ENCODE measurements at regions not wholly inside any gene's neighbourhood (a gene's known extent, or its start where the extent isn't known, plus 50 kb on each side); places are given as distances from the start of the nearest gene placed in this dataset.

DNA sequence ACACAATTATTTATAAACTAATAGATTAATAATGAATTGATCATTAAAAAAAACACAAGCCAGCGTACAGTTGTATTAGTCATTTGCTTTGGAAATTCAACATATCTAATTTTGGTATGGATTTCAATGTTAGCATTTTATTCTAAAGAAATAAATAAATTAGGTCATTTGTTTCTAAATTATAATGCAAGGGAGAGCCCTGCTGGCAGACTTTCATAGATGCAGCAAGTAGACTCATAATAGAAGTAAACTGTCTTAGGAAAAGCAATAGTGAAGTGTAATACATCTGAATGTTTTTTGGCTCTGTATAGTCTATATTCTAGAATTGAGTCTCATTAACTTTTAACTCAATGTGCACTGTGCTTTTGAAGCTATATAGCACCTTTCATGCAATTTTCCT lies 982.4 kb upstream of the MIR17HG start:
- TF ChIP-seq POLR2A (IDR thresholded peaks at IDR 0.05) = no peak
- TF ChIP-seq, protein P1, sequence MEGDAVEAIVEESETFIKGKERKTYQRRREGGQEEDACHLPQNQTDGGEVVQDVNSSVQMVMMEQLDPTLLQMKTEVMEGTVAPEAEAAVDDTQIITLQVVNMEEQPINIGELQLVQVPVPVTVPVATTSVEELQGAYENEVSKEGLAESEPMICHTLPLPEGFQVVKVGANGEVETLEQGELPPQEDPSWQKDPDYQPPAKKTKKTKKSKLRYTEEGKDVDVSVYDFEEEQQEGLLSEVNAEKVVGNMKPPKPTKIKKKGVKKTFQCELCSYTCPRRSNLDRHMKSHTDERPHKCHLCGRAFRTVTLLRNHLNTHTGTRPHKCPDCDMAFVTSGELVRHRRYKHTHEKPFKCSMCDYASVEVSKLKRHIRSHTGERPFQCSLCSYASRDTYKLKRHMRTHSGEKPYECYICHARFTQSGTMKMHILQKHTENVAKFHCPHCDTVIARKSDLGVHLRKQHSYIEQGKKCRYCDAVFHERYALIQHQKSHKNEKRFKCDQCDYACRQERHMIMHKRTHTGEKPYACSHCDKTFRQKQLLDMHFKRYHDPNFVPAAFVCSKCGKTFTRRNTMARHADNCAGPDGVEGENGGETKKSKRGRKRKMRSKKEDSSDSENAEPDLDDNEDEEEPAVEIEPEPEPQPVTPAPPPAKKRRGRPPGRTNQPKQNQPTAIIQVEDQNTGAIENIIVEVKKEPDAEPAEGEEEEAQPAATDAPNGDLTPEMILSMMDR (IDR thresholded peaks at IDR 0.05) = no peak

Data from prostate gland (tissue), 2 donors.